NT2/D1 (cell line): ENCODE measurements at regions not wholly inside any gene's neighbourhood (a gene's known extent, or its start where the extent isn't known, plus 50 kb on each side); places are given as distances from the start of the nearest gene placed in this dataset.

Experiments used
- DNase-seq: peaks from one replicate; pipeline ENCODE4 v3.0.0-alpha.2; 2011; ENCODE audit warnings: low read depth, low spot score
- H3K27me3 ChIP-seq: 2 replicates; pipeline ENCODE4 v1.6.0; 2011; ENCODE audit warnings: mild to moderate bottlenecking; ENCODE audit not compliant: insufficient read length, insufficient read depth
- H3K36me3 ChIP-seq: 2 replicates; pipeline ENCODE4 v1.6.1; 2011; ENCODE audit warnings: mild to moderate bottlenecking, low read length, mixed read lengths; ENCODE audit not compliant: insufficient read depth, insufficient read length
- H3K4me1 ChIP-seq: 2 replicates; pipeline ENCODE4 v1.5.1; 2011; ENCODE audit not compliant: insufficient read depth, insufficient read length
- H3K4me3 ChIP-seq: 2 replicates; pipeline ENCODE4 v1.5.1; 2011; ENCODE audit warnings: low read depth; ENCODE audit not compliant: insufficient read length
- H3K9ac ChIP-seq: 2 replicates; pipeline ENCODE4 v1.6.0; 2011; ENCODE audit warnings: low read depth; ENCODE audit not compliant: insufficient read length
- H3K9me3 ChIP-seq: 2 replicates; pipeline ENCODE4 v1.5.1; 2011; ENCODE audit warnings: mild to moderate bottlenecking, low read length; ENCODE audit not compliant: insufficient read depth
- SUZ12 ChIP-seq: IDR thresholded peaks from 2 replicates; pipeline ENCODE4 v1.6.1; 2011; ENCODE audit not compliant: insufficient read length, insufficient read depth; ENCODE audit errors: extremely low read depth
- YY1 ChIP-seq: IDR thresholded peaks from 2 replicates; pipeline ENCODE4 v1.6.1; 2011; ENCODE audit not compliant: insufficient read length, insufficient read depth
- ZNF274 ChIP-seq: IDR thresholded peaks from 2 replicates; pipeline ENCODE4 v1.6.1; 2011; ENCODE audit warnings: mild to moderate bottlenecking, low read depth, low read length

DNA sequence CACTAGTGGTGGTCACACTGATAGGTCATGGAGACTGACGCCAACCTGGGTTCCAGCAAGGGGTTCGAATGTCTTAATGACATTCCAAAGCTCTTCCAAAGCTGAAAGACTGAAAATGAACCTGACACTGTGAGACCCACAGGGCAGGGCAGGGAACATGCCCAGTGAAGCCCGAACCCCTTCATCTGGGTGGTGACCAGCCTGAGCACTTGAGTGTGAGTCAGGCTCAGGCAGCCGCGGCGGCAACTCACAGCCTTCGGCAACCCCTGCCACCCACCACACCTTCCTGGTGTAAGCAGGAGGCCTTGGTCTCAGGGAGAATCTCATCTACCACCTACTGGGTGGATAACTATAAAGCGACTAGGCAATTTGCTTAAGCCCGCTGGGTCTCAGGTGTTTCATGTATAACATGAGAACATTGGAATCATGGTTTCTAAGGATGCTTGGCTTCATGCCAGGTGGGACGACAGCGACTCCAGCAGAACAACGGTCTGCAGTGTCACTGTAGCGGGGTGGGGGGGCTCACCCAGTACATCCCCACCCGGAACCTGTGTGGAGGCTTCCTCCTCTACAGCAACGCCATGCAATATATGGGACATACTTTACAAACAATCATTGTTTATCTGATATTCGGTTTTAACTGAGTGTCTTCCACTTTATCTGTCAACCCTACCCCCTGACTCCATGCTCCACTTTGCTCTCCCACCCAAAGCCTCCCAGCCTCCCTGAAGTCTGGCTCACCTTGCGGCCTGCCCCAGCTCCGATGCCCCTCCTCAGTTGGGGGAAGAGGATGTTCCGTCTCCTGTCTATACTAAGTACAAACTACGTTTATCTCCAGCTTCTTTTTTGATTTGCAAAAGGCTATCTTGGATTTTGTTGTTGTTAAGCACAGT lies 125.0 kb upstream of the MEF2A start:
- DNase-seq: no peak
- Histone ChIP-seq H3K4me1 (peaks cover 11% of the 10 kb centered on the region), H3K4me3 (no peak overlapping the region), H3K9ac (no peak overlapping the region), H3K36me3 (no peaks in the 10 kb centered on the region), H3K27me3 (no peaks in the 10 kb centered on the region), H3K9me3 (no peaks in the 10 kb centered on the region)
- TF ChIP-seq YY1: no peak
- no peak for TF ChIP-seq SUZ12

DNA sequence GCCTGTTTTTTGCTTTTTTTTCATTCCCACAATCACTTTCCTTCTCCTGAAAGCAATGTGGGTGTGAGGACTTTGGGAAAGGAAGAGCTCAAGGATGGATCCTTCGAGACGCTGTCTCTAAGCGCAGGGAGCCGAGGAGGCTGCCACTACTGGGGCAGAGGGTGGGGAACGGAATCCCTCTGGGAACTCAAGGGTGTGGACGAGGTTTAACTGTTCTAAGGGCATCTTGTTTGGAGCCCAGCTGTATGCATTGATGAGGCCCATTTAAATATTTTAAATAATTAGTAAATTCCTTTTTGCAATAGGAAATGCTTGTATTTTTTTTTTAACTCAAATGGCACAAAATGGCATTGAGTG lies 124.4 kb upstream of the MEF2A start:
- H3K36me3 ChIP-seq: no peaks in the 10 kb centered on the region
- TF ChIP-seq SUZ12 (no peak), ZNF274 (no peak), YY1 (no peak)
- H3K9me3 ChIP-seq: no peaks in the 10 kb centered on the region
- no peak for DNase-seq
- no peak overlapping the region for H3K4me3 ChIP-seq
- no peak overlapping the region for H3K9ac ChIP-seq
- H3K4me1 ChIP-seq: peaks cover 11% of the 10 kb centered on the region
- no peaks in the 10 kb centered on the region for H3K27me3 ChIP-seq

DNA sequence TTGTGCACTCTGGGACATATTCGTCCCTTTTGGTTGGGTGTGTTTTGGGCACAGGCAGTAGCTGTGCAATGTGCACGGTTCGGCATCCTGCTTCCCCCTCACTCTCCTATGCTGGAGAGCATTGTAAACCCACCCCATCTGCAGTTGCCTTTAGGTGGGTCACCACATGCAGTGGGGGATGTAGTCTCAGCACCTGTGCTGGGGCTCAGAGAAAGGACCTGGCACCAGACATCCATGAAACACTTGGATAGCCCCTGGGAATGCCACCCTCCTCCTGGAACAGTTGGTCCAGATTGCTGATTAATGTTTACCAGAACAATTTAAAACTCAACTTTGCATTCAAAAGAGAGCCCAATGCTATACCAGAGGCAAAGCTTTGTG lies 123.9 kb upstream of the MEF2A start:
- H3K9ac ChIP-seq: no peak overlapping the region
- H3K4me1 ChIP-seq: peaks cover 13% of the 10 kb centered on the region
- TF ChIP-seq YY1 (no peak), ZNF274 (no peak), SUZ12 (no peak)
- no peaks in the 10 kb centered on the region for H3K9me3 ChIP-seq
- no peaks in the 10 kb centered on the region for H3K36me3 ChIP-seq
- no peak for DNase-seq
- no peaks in the 10 kb centered on the region for H3K27me3 ChIP-seq
- no peak overlapping the region for H3K4me3 ChIP-seq

DNA sequence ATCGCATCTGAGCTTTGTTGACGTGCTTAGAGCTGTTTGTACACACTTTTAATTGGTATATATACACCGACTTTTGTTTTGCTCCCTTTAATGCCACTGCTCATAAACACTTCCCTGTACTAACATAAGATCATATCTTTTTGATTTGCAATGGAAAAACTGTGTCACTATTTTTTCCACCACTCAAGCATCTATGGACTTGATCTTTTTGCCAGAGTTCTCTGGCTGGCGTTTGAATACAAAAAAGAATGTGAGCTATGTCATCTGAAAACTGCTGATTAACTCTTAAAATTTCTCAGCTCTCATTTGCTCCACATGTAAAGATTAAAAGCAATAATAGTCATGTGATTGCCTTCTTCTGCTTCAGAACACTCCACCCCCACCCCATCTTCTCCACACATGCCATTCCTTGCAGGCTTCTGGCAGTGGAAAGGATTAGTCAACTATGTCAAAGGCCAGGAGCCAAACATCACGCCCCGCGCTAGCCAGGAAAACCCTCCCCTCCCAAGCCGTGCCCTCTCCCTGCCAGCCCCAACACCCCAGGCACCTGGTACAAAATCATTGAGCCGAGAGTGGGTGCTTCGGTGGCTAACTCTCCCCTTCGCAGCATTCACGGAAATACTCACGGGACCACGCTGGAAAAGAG lies 123.4 kb upstream of the MEF2A start:
- Histone ChIP-seq H3K36me3 (no peaks in the 10 kb centered on the region), H3K9me3 (no peaks in the 10 kb centered on the region), H3K4me3 (no peak overlapping the region), H3K27me3 (no peaks in the 10 kb centered on the region), H3K4me1 (peaks cover 14% of the 10 kb centered on the region), H3K9ac (no peak overlapping the region)
- TF ChIP-seq SUZ12 (no peak), ZNF274 (no peak), YY1 (no peak)
- DNase-seq: no peak

DNA sequence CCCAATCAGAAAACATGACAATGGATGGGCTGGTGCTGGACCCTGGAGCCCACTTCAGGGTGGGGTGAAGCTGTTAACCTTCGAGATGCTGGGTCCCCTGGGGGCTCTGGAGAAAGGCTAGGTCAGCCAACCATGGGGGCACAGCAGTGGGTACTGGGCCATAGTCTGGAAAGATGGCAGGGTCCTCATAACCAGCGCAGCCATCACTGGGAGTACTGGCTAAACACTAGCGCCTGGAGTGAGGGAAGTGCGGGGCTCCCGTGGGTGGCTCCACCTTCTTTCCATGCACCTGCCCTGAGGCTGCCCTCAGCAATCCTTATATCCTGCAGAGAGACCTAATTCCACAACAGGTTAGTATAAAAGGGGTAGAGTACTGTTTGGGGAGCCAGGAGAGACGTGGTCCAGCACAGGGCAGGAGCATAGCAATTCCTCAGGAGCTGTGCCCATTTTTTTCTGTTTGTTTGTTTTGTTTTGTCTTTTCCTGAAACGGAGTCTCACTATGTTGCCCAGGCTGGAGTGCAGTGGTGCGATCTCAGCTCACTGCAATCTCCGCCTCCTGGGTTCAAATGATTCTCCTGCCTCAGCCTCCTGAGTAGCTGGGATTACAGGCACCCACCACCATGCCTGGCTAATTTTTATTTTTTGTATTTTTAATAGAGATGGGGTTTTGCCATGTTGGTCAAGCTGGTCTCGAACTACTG lies 122.6 kb upstream of the MEF2A start:
- no peak for DNase-seq
- Histone ChIP-seq H3K36me3 (no peaks in the 10 kb centered on the region), H3K9me3 (no peaks in the 10 kb centered on the region), H3K9ac (no peak overlapping the region), H3K27me3 (no peaks in the 10 kb centered on the region), H3K4me3 (no peak overlapping the region), H3K4me1 (peaks cover 13% of the 10 kb centered on the region)
- TF ChIP-seq YY1 (no peak), SUZ12 (no peak), ZNF274 (no peak)

DNA sequence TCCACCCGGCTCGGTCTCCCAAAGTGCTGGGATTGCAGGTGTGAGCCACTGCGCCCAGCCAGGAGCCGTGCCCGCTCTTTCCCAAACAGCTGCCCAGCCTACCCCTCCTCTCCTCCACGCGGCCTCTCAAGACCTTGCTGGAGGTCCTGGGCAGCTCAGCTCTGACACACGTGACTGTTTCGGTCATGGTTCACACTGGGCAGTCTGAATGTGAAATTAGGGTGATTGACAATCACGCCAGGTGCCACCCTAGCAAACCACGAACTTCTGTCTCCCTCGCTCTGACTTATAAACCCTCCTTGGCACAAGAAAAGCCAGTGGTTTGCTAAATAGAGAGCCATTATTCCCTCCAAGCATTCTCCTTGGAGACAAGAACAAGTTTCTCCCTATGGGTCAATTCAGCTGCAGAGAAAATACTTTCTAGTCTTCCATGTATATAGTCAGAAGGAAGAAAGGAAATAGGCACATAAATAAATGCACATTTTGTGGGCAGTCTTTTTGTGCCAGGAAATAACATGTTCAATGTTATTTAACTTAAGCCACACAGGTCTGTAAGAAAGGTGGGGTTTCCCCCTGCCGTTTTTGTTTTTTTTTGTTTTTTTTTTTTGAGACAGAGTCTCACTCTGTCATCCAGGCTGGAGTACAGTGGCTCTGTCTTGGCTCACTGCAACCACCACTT lies 121.9 kb upstream of the MEF2A start:
- H3K9ac ChIP-seq: no peak overlapping the region
- no peaks in the 10 kb centered on the region for H3K27me3 ChIP-seq
- H3K4me3 ChIP-seq: no peak overlapping the region
- no peak for TF ChIP-seq SUZ12
- no peak for TF ChIP-seq ZNF274
- no peak for TF ChIP-seq YY1
- H3K36me3 ChIP-seq: no peaks in the 10 kb centered on the region
- no peaks in the 10 kb centered on the region for H3K9me3 ChIP-seq
- no peak for DNase-seq
- H3K4me1 ChIP-seq: peaks cover 10% of the 10 kb centered on the region

DNA sequence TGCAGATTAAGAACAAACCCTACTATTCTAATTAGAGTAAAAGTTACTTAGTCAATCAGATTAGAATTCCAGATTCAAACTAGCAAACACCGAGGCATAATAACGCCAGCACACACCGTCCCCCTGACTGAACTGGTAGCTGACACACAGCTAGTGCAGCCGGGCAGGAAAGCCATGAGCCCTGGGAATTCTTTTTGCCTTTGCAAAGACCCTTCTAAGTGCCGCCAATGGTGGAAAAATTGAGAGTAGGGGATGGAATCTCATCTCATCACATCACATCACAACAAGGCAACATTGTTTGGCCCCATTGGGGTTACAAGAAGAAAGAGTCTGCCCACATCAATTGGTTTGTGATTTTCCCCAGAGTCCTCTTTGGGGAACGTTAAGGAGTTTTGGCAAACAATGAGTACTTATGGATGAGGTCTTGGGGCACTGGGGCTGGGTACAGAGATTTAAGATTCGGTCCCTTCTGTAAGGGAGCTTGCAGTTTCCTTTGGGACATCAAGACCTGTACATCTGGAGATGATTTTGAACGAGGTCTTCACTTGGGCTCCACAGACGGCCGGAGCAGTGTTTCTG lies 120.4 kb upstream of the MEF2A start:
- TF ChIP-seq ZNF274: no peak
- no peak for TF ChIP-seq SUZ12
- TF ChIP-seq YY1: no peak
- Histone ChIP-seq H3K9me3 (no peaks in the 10 kb centered on the region), H3K4me3 (no peak overlapping the region), H3K9ac (no peak overlapping the region), H3K27me3 (no peaks in the 10 kb centered on the region), H3K36me3 (no peaks in the 10 kb centered on the region), H3K4me1 (peaks cover 10% of the 10 kb centered on the region)
- no peak for DNase-seq
